RKO (cell line): ENCODE measurements at regions not wholly inside any gene's neighbourhood (a gene's known extent, or its start where the extent isn't known, plus 50 kb on each side); places are given as distances from the start of the nearest gene placed in this dataset.
"Not testable (repeated sequence)": the region's sequence is repeated elsewhere in the genome, so short reads cannot be mapped to it uniquely, and the experiment has no call there.

Experiments used
- DNase-seq: peaks from one replicate; pipeline ENCODE4 v3.0.0-alpha.2; 2016; ENCODE audit warnings: low spot score

- DNase-seq, result no peak
Observed at GRCh38 chr1:227508431-227508830, 54.9 kb upstream of the ZNF678 start.

- DNase-seq, result not testable (repeated sequence)
Observed at GRCh38 chr1:227506490-227507393, 56.6 kb upstream of the ZNF678 start.

GRCh38 chr1:227496045-227496444, 67.3 kb upstream of the ZNF678 start:
- DNase-seq, result not testable (repeated sequence)

- not testable (repeated sequence) for DNase-seq
Observed at GRCh38 chr1:227493863-227494551, 69.3 kb upstream of the ZNF678 start.

GRCh38 chr1:227490478-227490877, 72.9 kb upstream of the ZNF678 start:
- no peak for DNase-seq

GRCh38 chr1:227490001-227490400, 73.4 kb upstream of the ZNF678 start:
- no peak for DNase-seq

- no peak for DNase-seq
Observed at GRCh38 chr1:227489572-227489971, 73.8 kb upstream of the ZNF678 start.

GRCh38 chr1:227487606-227488005, 75.8 kb upstream of the ZNF678 start:
- DNase-seq, result no peak

- no peak for DNase-seq
Observed at GRCh38 chr1:227486559-227486958, 76.8 kb upstream of the ZNF678 start.

GRCh38 chr1:227482023-227482299, 81.4 kb upstream of the ZNF678 start:
- DNase-seq, result no peak

- DNase-seq, result not testable (repeated sequence)
Observed at GRCh38 chr1:227474072-227474471, 89.3 kb upstream of the ZNF678 start.

GRCh38 chr1:227472772-227473171, 90.6 kb upstream of the ZNF678 start:
- DNase-seq, result no peak

GRCh38 chr1:227470688-227471087, 92.7 kb upstream of the ZNF678 start:
- DNase-seq, result no peak

GRCh38 chr1:227469708-227470107, 93.6 kb upstream of the ZNF678 start:
- DNase-seq, result no peak

- no peak for DNase-seq
Observed at GRCh38 chr1:227466039-227466645, 97.2 kb upstream of the ZNF678 start.

- no peak for DNase-seq
Observed at GRCh38 chr1:227465256-227465655, 98.1 kb upstream of the ZNF678 start.

- no peak for DNase-seq
Observed at GRCh38 chr1:227459977-227460376, 103.4 kb upstream of the ZNF678 start.

- no peak for DNase-seq
Observed at GRCh38 chr1:227459326-227459841, 104.0 kb upstream of the ZNF678 start.

- DNase-seq, result no peak
Observed at GRCh38 chr1:227454686-227455085, 108.7 kb upstream of the ZNF678 start.

GRCh38 chr1:227453631-227454355, 109.6 kb upstream of the ZNF678 start:
- DNase-seq, result no peak

- no peak for DNase-seq
Observed at GRCh38 chr1:227451954-227452353, 111.4 kb upstream of the ZNF678 start.

GRCh38 chr1:227451057-227451456, 112.3 kb upstream of the ZNF678 start:
- no peak for DNase-seq
